NCI-H446 treated with DMSO at 0.1 percent for 48 hours (cell line): ENCODE measurements at regions not wholly inside any gene's neighbourhood (a gene's known extent, or its start where the extent isn't known, plus 50 kb on each side); places are given as distances from the start of the nearest gene placed in this dataset.
"Not testable (repeated sequence)": the region's sequence is repeated elsewhere in the genome, so short reads cannot be mapped to it uniquely, and the experiment has no call there.

ENCODE experiments used
- DNase-seq: peaks from one replicate; lab custom pipeline; 2025; lab: John Stamatoyannopoulos, UW

DNA sequence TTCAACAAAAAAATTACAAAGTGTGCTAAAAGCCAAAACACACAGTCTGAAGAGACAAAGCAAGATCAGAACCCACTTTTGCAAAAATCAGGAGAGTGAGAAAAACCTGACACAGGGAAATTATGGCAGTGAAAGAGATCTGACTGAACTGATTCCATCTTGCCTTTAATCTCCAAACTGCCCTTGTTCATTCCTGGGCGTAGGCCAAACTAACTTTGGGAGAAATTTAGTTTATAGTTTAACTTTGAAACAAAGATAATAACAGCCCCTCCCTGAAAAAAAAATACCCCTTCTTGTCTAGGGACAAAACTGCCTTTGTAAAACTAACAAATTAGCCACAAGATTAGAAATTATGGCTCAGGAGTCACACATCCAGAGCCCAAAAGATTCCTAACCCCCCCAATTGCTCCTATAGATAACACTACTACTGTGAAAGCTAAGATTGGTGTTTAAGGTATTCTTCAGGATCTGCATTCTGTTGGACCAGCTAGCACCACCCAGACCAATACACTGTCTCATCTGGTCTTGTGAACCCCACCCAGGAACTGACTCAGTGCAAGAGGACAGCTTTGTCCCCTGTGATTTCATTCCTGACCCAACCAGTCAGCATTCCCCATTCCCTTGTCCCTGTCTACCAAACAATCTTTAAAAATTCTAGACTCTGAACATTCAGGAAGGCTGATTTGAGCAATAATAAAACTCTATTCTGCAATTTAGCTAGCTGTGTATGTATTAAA, 226.1 kb upstream of the SH3BP4 start:
- no peak for DNase-seq

DNA sequence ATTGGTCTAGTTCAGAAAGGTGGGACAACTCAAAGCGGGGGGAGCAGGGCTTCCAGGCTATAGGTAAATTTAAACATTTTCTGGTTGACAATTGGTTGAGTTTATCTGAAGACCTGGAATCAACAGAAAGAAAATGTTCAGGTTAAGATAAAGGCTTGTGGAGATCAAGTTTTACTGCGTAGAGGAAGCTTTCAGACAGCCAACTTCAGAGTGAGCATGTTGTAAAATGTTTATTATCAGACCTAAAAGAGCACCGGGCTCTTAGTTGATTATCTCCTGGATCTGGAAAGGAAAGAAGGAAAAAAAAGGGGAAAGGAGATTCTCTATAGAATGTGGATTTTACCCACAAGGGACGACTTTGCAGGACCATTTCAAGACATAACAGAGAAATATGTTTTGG, 227.0 kb upstream of the SH3BP4 start:
- DNase-seq, result no peak

DNA sequence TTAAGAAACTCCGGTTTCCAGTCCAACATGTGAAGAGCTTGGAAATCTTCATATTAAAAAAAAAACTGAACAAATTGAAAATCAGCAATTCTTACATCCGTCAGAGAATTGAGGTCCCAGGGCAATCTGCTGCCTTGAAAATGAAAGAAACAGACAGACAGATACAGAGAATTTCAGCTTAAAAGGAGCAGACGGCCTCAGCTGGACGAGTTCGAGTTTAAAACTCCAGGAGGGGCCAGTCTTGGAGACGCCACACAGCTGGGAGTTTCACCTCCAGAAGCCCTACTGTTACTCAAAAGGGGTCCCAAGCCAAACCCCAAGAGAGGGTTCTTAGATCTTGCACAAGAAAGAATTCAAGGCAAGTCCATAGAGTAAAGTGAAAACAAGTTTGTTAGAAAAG, 226.5 kb upstream of the ARL4C start:
- DNase-seq, result no peak

DNA sequence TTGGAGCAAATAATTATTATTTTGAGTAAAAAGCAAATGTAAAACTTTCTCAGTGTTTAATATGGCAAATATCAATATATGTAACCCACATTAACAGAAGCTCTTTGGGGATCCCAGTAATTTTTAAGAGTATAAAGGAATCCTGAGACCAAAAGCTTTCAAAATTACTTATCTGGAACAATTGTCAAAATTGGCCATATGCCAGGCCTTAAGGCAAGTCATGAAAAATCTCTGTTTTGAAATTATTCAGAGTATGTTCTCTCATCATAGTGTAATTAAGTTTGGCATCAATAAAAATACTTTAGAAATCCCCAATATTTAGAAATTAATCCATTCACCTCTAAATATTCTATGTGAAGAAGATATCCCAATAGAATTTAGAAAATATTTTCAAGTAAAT, 225.3 kb upstream of the ARL4C start:
- DNase-seq, result no peak

DNA sequence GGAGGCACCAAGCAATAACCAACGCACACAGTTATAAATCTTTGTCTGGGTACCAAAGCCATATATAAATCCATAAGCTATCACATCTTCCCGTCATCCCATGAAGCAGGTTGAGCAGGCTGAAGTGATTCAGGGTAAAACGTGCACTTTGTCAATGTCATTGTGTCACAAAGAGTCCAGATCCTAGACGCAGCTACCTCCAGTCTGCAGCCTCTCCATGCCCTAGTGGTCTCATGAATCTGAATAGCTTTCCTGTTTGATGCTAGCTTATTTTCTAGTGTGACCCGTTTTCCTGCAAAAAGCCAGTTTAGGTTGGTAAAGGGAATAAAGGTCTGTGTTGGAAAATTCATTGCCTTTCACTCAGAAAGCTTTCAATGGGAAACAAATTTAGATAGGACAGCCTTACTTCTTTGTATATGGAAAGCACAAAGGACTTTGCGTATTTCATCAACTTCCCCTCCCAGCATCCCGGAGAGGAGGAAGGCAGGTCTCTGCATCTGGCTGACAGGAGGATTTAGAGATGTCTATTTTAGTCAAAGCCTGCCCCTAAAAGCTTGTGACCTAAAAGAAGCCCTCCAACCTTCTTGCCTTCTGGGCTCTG, 222.3 kb upstream of the ARL4C start:
- DNase-seq, result no peak

DNA sequence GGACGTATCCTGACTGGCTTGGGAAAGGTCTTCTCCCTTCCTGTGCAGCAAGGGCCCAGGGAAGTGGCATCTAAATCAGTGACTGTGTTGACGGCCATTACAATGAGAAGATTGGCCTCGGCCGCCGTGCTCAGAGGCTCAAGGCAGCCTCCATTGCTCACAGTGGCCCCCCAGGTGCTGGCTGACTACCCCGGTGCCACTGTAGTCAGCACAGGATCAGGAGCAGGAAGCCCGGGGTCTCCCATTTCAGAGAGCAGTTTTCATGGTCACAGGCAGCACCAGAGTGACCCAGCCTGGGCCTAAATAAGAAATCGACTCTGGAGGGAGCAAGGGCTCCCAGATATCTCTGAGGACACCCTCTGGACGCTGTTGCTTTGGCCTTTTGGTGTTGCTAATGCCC, 219.4 kb upstream of the ARL4C start:
- DNase-seq, result no peak

DNA sequence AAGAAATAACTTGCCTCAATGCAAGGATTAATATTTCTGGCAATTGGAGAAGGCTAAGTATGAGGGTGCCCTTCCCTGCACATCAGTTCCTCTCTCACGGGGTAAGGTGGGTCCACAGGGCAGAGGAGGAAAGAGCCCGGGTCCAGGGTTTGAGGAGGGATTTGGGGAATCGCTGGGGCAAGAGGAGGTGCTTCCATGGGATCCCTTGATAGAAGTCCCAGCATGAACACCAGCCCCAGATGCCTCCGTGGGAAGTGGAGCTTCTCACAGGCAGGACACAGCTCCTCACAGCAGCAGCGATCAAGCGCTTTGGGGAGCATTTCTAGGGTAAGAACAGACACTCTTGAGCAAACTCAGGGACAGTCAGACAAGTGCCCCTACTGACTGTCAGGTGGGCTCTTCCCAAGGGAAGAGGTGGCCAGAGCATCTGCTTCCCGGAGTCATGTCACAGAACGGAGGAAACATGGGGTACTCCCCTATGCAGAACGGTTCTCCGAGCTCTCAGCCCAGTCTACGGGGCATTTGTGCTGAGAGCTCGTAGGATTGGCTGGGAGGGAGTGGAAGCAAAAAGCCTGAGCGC, 218.9 kb upstream of the ARL4C start:
- DNase-seq, result no peak

DNA sequence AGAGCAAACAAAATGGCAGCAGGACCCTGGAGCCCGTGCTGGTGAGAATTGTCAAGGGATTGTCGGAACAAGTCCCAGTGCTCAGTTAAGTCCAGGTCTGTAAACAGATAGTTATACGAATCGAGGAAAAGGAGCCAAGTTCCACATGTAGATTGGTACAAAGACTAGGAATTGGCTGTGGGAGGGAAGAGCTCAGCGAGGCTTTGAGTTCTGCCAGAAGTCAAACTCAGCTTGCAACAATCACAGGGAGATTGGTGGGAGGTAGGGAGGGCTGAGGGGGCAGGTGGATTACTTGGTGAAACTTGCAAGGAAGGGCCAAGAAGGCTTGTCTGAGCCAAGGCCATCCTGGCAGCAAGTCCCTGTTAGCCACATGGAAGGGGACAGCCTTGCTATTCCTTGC, 217.8 kb upstream of the ARL4C start:
- no peak for DNase-seq

DNA sequence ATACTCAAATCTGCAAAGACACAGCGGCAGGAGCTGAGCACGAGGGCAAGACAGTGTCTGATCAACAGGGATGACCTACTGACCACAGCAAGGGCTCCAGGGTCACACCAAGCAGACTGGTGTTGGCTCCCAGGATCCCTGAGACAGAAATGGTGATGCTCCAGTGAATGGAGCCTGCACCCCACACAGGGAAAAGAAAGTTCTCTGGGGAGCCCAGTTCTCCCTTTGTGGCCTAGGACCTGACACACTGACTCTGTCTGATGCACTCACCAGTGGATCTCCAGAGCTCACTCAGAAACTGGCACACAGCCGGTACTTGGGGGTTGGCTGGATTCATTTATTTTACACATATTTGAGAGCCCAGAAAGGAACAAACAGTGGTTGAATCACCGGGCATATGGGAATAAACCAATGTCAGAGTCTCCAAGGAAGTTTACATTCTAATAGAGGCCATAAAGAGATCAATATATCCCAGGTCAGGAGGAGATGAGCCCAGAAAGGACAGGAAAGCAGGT, 215.6 kb upstream of the ARL4C start:
- no peak for DNase-seq

DNA sequence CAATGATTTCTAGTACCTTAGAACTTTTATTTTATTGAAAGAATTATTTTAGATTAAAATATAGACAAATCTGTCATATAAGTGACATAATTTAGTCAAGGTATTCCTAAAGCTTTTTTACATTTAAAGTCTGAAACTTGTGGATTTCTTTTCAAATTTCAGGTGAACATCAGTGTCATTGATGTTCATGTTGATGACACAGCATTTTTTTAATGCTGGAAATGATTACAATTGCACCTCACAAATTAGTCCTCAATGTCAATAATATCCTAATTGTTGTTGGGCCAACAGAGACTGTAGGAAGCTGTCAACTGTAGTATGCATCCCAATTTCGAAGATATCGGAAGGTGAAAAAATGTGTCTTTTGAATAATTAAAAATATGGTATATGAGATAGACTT, 214.4 kb upstream of the ARL4C start:
- no peak for DNase-seq

DNA sequence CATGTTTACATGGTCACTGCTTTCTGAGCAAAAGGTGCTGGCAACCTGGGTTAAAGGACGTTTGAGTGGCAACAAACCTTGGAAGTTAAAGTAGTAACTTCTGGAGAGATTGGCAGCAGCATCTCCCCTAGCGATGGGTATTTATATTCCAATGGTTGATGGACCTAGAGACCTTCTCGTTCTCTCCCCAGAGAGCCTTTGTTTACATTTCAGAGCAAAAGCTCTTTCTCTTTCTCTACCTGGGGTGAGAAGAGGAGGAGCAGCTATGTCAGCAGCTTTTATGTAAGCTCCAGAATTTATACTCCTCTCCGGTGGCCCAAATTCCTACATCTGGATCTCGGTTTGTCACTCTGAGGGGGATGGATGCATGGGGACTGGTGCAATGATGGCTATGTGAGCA, 213.7 kb upstream of the ARL4C start:
- no peak for DNase-seq

DNA sequence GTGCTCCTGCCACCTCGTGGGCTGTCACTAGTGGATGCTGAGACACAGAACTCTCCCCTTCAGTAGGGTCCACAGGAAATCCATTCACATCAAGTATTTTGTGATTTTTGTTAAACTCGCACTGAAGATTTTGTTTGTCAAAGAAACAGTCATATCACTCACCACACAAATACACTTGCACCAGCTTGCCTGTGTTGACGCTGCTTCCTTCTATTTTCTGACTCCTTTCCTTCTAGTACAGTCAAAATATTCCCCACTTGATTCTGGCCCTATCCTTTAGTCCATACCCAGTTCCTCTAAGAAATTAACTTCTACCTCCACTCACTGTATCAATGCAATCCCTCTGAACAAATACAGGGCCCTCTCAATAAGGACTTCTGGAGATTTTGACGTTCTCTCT, 213.2 kb upstream of the ARL4C start:
- no peak for DNase-seq

DNA sequence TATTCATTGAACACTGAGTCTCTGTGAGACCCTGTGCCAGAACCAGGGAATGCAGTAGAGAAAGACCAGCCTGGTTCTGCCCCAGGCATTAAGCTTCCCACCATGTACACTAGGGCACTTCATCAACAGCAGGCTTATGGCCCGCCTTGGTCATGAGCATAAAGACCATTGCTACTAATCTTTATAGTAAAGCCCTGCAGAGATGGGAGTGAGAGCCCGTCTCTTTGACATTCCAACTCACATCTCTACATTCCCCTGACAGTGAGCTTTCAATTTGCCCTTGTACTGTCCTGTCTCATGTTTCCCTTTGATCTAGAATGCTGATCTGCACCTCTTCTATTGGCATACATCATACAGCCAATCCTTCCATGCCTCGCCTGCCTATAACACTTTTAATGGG, 211.8 kb upstream of the ARL4C start:
- no peak for DNase-seq

DNA sequence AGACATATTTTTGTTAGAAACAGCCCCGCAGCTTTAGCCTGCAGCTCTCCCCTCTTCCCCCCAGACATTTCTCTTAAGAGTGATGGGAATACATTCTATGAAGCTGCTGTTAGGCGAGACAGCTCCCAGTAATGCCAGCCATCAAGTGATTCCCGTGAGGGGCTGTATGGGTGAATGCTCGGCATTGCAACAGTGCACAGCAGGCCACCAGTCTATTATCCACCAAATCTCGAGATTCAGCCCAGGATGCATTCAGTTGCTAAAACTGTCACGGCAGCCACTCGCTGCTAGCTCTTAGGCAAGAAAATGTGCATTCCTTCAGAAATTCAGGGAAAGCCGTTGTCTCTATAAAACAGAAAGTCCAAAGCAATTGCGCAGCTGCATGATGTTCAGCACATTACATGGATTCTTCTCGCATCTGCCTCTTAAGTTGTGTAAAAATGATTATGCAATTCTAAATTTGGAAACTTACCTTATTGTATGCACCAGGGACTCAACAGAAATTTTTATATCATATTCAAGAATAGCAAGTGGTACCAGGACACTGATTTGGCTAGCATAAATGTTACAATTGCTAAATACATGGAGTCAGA, 211.3 kb upstream of the ARL4C start:
- no peak for DNase-seq

DNA sequence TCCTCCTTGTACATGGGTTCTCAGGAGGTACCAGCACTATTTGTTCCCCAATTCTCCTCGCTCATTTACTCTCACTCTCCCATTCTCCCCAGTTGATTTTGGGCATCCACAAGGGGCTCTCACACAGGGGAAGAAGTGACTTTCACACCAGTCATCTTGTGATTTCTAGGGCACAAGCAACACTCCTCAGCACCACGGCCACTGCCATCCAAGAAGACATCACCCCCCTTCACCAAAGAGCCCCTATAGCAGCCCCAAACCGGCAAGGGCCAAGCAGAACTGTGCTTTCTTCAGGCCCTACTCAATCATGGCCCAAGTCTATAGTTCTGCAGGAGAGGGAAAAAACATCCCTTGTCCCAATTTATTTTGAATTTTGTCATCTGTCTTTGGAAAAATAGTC, 209.2 kb upstream of the ARL4C start:
- no peak for DNase-seq

DNA sequence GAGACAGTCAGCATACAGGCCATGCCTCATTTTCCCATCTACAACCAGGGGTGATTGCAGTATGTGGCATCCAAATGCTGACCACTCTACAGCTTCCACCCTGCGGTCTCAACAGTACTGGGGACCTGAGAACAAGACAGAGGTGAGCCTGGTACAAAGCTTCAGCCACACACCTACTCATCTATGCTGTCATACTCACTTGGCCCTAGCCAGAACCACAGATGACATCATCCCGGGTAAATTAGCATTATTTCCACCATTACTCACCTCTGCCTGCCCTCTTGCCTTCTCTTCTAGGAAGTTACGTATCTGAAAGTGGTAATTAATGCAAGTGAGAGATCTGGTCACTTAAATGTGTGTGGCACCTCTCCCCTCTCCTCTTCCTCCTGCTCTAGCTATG, 208.2 kb upstream of the ARL4C start:
- no peak for DNase-seq

DNA sequence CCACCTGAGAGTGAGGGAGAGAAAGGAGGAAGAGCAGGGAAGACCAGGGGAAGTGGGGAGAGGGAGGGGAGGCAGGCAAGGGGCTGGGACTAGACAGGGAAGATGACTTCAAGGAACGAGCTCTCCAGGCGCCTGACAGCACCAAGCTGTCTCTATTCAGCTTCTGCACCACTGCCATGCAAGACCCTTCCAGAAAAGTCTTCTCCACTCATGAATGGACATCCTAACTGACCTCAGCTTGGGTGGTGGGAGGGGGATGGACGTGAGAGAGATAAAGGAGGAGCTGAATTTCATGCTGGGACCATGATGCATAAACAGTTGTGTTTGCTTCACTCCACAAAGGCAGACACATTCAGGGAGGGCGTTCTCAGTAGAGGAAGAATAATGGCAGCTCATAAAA, 206.4 kb upstream of the ARL4C start:
- no peak for DNase-seq

DNA sequence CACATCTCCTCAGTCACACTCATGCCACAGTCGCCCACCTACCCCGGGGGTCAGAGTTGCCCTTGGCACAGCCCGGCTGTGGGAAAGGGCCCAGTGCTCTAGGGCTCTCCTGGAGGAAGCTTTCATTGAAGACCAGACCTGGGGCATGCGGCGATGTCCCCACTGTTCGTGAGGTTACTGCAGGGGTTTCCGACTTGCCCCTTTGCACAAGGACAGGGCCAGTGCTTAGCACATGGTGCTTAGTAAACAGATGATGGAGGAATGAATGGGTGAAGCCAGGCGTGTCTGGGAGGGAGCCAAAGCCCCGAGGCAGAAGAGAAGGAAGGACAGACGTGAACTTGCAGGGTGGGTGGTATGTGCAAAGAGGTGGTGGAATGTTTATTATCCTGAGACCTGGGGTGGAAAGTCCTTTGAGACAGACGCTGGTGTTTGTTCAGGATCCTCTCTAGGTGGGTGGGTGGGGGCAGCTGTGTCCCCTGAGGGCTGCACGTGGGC, 205.9 kb upstream of the ARL4C start:
- DNase-seq, result no peak

DNA sequence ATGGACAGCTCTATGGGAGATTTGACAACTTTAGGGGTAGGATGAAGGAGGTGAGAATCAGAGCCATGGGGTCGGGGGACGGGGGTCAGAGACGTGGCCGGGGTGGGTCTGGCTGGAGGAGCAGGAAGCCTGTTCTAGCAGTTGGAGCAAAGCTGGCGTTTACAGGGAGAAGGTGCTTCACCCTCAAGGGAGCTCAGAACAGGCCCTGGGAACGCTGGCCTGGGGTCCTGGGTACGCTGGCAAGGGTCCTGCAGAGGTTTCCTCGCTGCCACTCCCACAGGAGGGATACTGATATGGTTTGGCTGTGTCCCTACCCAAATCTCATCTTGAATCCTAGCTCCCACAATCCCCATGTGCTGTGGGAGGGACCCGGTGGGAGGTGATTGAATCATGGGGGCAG, 205.0 kb upstream of the ARL4C start:
- DNase-seq, result no peak

DNA sequence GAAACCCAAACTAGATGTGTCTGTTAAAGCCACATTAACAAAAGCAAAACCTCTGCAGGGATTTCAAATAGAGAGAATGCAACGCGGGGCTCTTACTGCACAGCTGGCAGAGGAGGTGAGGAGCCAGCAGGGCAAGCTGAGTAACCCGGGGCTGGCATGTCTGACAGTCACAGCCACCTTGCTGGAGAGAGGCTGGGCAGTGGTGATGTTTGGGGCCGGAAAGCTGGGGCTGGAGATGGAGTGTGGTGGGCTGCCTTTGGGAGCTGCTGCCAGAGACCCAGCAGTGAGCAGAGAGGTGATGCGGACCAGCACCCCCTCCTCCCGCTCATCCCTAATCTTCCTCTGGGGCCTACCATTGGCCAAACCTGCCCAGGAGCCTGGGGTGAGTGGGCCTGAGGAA, 204.5 kb upstream of the ARL4C start:
- DNase-seq, result no peak

DNA sequence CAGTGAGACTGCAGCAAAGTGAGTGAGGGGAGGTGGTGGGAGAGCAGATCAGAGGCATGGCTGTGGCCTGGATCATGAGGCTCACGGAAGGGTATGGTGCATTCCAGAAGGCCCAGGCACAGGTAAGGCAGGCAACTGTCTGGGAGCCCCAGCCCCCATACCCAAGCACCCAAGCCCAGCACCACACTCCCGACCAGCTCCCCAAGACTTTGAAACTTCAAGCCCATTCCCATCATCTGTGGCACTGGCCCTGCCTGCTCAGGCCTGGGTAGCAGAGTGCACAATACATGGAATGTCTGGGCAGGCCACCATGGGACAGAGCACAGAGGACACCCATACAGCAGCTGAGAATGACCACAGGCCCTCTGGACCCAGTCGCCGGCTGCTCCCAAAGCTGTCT, 202.6 kb upstream of the ARL4C start:
- no peak for DNase-seq

DNA sequence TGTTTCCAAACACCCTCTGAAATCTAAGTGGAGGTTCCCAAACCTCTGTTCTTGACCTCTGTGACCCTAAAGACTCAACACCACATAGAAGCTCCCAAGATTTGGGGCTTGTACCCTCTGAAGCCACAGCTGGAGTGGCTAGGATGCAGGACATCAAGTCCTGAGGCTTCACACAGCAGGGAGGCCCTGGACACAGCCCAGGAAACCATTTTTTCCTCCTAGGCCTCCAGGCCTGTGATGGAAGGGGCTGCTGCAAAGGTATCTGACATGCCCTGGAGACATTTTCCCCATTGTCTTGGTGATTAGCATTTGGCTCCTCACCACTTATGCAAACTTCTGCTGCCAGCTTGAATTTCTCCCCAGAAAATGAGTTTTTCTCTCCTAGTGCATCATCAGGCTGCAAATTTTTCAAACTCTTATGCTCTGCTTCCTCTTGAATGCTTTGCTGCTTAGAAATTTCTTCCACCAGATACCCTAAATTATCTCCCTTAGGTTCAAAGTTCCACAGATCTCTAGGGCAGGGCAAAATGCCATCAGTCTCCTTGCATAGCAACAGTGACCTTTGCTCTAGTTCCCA, 200.5 kb upstream of the ARL4C start:
- not testable (repeated sequence) for DNase-seq

DNA sequence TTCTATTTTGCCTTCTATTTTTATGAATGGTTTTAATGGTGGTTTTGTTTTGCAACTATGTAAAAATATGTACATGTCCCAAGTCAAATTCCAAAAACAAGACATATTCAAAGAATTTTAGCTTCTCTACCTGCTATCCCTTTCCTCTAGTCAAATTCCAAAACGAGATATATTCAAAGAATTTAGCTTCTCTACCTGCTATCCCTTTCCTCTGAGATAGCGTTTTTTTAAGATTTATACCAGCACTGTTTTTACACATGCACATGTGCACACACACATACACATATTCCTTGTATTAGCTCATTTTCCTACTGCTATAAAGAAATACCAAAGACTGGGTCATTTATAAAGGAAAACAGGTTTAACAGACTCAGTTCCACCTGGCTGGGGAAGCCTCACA, 199.1 kb upstream of the ARL4C start:
- no peak for DNase-seq
